HG02970 (cell line): ENCODE measurements at regions not wholly inside any gene's neighbourhood (a gene's known extent, or its start where the extent isn't known, plus 50 kb on each side); places are given as distances from the start of the nearest gene placed in this dataset.
"Not testable (repeated sequence)": the region's sequence is repeated elsewhere in the genome, so short reads cannot be mapped to it uniquely, and the experiment has no call there.

ENCODE experiments used
- ATAC-seq: cut with Tn5 transposase; IDR thresholded peaks from one replicate; pipeline ENCODE4 v1.9.1; 2021; ENCODE audit warnings: mild to moderate bottlenecking, moderate library complexity, moderate number of reproducible peaks; ENCODE audit not compliant: unreplicated experiment, low FRiP score

DNA sequence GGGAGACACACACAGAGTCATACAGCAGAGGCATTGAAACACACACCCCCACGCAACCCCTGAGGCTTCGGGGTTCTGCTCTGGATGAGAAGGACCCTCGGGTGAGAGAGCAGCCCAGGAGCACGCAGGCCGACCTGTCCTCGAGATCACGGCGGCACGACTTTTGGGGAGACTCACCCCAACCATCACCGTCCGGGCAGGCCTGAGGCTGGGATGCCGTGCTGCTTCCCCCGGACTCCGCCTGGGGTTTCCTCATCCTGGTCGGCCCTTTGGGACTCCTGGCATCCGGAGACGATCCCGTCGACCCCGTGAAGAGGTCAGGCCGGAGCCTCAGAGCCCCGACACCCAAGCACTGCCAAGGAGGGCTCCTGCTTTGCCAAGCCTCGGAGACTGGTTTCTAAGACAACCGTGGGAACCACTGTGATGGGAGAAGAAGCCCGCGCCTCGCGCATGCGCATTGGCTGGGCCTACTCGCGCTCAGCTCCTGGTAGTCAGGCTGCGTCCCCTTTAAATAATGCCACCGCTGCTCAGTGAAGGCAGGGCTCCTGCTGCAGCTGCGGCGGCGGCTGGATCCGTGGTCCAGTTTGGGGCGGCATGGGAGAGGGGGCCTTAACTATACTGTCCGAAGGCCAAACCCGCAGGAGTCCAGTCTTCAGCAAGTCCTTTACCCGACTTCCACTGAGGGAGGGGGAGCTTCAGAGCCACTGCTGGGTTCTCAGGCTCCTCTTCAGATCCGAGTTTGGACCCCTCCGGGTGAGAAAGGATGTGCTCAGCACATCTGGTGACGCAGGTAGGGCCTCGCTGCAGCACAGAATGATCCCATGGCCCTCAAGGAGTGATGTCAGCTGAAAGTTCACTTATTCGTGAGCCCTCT lies 171.4 kb upstream of the ZNF337 start:
- no peak for ATAC-seq

DNA sequence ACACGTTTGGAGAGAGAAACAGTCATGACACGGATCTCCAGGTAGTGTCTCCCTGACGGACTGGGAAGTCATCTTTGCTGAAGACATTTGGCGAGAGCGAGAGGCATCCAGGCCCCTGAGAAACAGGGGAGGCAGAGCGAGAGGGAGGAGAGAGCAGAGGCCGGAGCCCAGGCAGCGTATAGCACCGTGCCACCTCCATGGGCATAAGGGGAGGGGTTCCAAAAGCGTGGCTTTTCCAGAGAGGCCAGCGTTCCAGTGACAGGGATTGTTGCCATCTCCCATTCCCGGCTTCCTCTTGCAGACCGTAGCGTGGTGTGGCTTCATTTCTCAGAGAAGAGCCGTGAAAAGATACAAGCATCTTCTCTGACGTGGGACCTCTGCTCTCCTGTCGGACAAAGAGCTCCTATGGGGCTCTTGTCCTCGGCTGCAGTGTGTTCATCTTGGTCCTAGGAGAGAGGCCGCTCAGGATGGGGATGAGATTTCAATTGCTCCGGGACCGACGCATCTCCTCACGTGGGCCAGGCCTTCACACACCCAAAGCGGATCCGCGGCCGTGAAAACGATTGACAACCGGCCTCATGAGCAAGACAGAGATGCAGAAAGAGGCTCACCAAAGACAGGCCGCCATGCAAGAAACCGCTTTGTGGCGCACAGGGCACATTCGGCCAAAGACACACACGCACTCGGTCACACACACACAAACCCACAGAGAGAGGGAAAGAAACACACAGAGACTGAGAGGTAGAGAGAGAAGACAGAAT lies 170.5 kb upstream of the ZNF337 start:
- not testable (repeated sequence) for ATAC-seq

DNA sequence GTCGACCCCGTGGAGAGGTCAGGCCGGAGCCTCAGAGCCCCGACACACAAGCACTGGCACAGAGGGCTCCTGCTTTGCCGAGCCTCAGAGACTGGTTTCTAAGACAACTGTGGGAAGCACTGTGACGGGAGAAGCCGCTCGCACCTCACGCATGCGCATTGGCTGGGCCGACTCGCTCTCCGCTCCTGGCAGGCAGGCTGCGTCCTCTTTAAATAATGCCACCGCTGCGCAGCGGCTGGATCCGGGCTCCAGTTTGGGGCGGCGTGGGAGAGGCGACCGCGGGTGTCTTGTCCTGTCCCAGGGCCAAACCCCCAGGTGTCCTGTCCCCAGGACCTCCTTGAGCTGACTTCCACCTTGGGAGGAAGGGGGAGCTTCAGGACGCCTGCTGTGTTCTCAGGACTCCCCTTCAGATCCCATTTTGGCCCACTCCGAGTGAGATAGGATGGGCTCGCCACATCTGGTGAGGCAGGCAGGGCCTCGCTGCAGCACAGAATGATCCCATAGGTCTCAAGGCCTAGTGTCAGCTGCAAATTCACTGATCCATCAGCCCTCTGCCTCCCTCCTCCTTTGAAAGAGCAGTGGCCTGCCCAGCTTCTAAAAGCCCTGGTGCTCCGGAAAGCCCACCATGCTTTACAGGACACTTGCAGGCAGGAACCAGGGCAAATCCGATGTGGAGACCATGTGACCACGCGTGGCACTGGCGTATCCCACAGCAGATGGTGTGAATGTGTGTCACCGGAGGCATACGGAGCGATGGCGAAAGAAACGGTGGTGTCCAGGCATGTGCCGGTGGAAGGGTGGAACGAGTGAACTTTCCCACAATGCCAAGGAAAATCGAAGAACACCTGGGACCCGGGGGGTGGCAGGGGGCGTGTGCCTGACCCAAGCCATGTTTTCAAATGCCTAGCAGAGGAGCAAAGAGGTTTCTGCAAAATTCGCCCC lies 169.3 kb upstream of the ZNF337 start:
- ATAC-seq = no peak

DNA sequence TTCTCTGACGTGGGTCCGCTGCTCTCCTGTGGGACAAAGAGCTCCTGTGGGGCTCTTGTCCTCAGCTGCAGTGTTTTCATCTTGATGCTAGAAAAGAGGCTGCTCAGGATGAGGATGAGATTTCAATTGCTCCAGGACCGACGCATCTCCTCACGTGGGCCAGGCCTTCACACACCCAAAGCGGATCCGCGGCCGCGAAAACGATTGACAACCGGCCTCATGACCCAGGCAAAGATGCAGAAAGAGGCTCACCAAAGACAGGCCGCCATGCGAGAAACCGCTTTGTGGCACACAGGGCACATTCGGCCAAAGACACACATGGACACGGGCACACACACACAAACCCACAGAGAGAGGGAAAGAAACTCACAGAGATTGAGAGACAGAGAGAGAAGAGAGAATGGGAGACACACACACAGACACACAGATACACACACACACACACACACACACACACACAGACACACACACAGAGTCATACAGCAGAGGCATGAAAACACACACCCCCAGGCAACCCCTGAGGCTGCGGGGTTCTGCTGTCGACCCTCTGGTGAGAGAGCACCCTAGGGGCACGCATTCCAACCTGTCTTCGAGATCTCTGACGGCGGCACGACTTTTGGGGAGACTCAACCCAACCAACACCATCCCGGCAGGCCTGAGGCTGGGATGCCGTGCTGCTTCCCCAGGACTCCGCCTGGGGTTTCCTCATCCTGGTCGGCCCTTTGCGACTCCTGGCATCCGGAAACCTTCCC lies 168.5 kb upstream of the ZNF337 start:
- not testable (repeated sequence) for ATAC-seq

DNA sequence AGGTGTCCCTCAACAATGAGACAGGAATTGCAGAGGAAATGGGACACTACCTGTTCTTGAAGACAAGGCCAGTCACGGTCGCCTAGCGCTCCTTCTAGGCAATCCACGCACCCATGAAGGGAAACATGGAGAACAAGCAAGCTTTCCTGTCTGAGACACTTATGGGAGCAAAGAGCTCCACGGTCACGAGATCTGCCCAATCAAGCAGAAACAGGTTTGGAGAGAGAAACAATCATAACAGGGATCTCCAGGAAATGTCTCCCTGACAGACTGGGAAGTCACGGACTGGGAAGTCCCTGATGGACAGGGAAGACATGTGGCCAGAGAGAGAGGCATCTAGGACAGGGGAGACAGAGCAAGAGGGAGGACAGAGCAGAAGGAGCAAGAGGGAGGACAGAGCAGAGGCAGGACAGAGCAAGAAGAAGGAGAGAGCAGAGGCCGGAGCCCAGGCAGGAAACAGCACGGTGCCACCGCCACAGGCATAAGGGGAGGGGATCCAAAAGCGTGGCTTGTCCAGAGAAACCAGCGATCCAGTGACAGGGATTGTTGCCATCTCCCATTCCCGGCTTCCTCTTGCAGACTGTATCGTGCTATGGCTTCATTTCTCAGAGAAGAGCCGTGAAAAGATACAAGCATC lies 167.8 kb upstream of the ZNF337 start:
- no peak for ATAC-seq

DNA sequence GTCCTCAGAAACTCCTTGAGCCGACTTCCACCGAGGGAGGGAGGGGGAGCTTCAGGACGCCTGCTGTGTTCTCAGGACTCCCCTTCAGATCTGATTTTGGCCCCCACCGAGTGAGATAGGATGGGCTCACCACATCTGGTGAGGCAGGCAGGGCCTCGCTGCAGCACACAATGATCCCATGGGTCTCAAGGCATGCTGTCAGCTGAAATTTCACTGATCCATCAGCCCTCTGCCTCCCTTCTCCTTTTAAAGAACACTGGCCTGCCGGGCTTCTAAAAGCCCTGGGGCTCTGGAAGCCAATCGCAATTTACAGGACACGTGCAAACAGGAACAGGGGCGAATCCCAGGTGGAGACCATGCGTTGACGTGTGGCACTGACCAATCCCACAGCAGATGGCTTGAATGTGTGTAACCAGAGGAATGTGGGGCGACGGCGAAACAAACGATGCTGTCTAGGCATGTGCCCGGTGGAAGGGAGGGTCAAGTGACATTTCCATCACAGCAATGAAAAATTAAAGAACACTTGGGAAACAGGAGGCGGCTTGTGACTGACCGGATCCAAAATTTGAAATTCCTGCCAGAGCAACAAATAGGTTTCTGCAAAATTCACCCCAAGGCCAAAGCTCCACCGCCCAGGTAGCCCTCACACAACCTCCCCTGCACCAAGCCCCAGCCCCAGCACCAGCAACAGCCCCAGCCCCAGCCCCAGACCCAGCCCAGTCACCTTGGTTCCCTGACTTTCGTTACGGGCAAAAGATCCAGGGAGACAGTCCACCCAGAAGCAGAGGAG lies 167.1 kb upstream of the ZNF337 start:
- no peak for ATAC-seq

DNA sequence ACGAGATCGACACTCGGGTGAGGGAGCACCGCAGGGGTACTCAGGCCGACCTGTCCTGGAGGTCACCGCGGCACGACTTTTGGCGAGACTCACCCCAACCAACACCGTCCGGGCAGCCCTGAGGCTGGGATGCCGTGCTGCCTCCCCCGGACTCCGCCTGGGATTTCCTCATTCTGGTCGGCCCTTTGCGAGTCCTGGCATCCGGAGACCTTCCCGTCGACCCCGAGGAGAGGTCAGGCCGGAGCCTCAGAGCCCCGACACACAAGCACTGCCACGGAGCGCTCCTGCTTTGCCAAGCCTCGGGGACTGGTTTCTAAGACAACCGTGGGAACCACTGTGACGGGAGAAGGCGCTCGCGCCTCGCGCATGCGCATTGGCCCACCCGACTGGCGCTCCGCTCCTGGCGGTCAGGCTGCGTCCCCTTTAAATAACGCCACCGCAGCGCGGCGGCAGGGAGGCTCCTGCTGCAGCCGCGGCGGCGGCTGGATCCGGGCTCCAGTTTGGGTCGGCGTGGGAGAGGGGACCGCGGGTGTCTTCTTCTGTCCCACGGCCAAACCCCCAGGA lies 166.4 kb upstream of the ZNF337 start:
- peak; percentile 58 for ATAC-seq

DNA sequence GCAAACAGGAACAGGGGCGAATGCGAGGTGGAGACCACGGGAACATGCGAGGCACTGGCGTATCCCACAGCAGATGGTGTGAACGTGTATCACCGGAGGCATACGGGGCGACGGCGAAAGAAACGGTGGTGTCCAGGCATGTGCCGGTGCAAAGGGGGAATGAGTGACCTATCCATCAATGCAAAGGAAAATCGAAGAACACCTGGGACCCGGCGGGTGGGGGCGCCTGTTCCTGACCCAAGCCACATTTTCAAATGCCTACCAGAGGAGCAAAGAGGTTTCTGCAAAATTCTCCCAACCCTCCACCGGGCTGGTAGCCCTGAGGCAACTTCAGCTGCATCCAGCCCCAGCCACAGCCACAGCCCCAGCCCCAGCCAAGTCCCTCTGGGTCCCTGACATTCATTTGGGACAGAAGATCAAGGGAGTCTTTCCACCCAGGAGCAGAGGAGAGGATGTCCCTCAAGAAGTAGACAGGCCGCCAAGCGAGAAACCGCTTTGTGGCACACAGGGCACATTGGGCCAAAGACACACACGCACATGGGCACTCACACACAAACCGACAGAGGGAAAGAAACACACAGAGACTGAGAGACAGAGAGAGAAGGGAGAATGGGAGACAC lies 164.0 kb upstream of the ZNF337 start:
- no peak for ATAC-seq

DNA sequence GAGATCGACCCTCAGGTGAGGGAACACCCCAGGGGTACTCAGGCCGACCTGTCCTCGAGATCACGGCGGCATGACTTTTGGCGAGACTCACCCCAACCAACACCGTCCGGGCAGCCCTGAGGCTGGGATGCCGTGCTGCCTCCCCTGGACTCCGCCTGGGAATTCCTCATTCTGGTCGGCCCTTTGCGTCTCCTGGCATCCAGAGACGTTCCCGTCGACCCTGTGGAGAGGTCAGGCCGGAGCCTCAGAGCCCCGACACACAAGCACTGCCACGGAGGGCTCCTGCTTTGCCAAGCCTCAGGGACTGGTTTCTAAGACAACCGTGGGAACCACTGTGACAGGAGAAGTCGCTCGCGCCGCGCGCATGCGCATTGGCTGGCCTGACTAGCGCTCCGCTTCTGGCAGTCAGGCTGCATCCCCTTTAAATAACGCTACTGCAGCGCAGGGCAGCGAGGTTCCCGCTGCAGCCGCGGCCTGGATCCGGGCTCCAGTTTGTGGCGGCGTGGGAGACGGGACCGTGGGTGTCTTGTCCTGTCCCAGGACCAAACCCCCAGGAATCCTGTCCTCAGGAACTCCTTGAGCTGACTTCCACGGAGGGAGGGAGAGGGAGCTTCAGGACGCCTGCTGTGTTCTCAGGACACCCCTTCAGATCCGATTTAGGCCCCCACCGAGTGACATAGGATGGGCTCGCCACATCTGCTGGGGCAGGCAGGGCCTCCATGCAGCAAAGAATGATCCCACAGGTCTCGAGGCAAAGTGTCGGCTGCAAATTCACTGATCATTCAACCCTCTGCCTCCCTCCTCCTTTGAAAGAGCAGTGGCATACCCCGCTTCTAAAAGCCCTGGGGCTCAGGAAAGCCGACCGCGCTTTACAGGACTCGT lies 163.2 kb upstream of the ZNF337 start:
- no peak for ATAC-seq

DNA sequence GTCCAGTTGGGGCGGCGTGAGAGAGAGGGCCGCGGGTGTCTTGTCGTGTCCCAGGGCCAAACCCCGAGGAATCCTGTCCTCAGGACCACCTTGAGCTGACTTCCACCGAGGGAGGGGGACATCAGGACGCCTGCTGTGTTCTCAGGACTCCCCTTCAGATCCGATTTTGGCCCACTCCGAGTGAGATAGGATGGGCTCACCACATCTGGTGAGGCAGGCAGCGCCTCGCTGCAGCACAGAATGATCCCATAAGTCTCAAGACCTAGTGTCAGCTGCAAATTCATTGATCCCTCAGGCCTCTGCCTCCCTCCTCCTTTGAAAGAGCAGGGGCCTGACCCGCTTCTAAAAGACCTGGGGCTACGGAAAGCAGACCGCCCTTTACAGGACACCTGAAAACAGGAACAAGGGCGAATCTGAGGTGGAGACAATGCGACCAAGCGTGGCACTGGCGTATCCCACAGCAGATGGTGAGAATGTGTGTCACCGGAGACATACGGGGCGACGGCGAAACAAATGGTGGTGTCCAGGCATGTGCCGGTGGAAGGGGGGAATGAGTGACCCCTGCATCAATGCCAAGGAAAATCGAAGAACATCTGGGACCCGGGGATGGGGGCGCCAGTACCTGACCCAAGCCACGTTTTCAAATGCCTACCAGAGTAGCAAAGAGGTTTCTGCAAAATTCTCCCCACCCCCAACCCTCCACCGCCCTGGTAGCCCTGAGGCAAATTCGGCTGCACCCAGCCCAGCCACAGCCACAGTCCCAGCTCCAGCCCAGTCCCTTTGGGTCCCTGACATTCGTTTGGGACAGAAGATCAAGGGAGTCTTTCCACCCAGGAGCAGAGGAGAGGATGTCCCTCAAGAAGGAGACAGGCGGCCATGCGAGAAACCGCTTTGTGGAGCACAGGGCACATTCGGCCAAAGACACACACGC lies 162.1 kb upstream of the ZNF337 start:
- no peak for ATAC-seq

DNA sequence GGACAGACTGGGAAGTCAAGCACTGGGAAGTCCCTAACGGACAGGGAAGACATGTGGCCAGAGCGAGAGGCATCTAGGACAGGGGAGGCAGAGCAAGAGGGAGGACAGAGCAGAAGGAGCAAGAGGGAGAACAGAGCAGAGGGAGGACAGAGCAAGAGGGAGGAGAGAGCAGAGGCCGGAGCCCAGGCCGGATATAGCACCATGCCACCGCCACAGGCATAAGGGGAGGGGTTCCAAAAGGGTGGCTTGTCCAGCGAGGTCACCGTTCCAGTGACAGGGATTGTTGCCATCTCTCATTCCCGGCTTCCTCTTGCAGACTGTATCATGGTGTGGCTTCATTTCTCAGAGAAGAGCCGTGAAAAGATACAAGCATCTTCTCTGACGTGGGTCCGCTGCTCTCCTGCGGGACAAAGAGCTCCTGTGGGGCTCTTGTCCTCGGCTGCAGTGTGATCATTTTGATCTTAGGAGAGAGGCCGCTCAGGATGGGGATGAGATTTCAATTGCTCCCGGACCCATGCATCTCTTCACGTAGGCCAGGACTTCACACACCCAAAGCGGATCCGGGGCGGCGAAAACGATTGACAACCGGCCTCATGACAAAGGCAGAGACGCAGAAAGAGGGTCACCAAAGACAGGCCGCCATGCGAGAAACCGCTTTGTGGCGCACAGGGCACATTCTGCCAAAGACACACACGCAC lies 160.6 kb upstream of the ZNF337 start:
- ATAC-seq = not testable (repeated sequence)

DNA sequence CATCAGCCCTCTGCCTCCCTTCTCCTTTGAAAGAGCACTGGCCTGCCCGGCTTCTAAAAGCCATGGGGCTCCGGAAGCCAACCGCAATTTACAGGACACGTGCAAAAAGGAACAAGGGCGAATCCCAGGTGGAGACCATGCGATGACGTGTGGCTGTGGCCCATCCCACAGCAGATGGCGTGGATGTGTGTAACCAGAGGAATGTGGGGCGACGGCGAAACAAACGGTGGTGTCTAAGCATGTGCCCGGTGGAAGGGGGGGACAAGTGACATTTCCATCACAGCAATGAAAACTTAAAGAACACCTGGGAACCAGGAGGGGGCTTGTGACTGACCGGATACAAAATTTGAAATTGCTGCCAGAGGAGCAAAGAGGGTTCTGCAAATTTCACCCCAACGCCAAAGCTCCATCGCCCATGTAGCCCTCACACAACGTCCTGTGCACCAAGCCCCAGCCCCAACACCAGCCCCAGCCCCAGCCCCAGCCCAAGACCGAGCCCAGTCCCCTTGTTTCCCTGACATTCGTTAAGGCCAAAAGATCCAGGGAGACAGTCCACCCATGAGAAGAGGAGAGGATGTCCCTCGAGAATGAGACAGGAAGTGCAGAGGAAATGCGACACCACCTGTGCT lies 159.7 kb upstream of the ZNF337 start:
- no peak for ATAC-seq

DNA sequence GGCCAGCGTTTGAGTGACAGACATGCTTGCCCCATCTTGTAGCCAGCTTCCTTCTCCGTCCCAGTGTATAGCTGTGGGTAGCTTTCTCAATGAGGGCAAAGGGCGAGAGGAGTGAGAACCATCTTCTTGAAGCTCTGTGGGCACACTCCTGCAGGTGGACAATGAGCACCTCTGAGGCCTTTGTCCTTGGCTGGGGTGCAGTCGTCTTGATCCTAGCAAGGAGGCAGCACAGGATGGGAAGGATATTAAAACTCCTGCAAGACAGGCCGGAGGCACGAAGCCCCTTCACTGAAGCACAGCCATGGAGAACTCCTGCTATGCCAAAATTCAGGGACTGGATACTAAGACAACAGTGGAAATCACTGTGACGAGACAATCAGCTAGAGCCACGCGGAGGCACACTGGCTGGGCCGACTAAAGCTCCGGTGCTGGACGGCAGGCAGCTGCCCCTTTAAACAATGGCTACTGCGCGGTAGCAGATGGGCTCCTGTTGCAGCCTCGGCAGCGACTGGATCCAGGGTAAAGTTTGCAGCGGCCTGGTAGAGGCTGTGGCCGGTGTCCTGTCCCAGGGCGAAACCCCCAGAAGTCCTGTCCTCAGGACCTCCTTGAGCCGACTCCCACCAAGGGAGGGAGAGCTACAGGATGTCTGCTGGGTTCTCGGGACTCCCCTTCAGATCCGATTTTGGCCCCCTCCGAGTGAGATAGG lies 159.0 kb upstream of the ZNF337 start:
- ATAC-seq = not testable (repeated sequence)

DNA sequence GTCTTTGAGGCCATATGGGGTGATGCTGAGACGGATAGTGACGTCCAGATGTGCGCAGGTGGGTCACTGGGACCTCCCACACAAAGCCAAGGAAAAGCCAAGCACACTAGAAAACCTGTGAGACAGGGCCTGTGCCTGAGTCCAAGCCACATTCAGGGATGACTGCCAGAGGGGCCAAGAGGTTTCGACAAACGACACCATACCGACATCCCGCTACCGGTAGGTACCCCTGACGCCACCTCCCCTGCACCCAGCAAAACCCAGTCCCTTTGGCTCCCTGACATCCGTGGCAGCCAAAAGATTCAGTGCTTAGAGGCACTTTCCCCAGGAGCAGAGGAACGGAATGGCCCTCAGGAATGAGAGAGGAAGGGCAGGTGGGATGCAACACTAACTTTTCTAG lies 158.0 kb upstream of the ZNF337 start:
- ATAC-seq = not testable (repeated sequence)
